ENCODE measurements at regions not wholly inside any gene's neighbourhood (a gene's known extent, or its start where the extent isn't known, plus 50 kb on each side); places are given as distances from the start of the nearest gene placed in this dataset.

DNA sequence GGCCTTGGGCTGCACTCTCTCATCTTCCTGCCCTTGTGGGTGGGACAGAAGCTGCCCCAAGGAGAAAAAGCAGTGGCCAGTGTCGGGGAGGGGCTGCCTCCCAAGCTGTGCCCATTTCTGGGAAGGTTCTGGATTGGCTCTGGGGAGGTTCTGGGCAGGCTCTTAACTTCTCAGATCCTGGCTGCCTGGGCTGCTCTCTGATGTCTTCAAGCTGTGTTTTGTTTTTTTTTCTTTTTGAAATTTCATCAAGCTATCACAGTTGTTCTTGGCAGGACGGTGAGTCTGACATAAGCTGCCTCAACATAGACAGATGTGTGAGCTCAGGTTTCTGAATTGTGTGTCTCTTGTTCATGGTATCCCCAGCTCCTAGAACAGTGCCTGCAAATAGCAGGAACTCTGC, 1032.0 kb downstream of the BRD1 start:
- Histone ChIP-seq H3K9me3 (ENCODE audit: severe bottlenecking) (no peaks in the 10 kb centered on the region), H3K4me3 (ENCODE audit: severe bottlenecking) (no peak overlapping the region), H3K4me1 (ENCODE audit: insufficient read depth, poor library complexity, severe bottlenecking) (no peaks in the 10 kb centered on the region), H3K36me3 (ENCODE audit: low read depth) (no peaks in the 10 kb centered on the region), H3K27me3 (ENCODE audit: insufficient read depth, poor library complexity, severe bottlenecking) (no peaks in the 10 kb centered on the region), H3K27ac (ENCODE audit: poor library complexity, severe bottlenecking) (no peak overlapping the region)
- DNase-seq (ENCODE audit: low spot score), result no peak
- TF ChIP-seq, protein P1, sequence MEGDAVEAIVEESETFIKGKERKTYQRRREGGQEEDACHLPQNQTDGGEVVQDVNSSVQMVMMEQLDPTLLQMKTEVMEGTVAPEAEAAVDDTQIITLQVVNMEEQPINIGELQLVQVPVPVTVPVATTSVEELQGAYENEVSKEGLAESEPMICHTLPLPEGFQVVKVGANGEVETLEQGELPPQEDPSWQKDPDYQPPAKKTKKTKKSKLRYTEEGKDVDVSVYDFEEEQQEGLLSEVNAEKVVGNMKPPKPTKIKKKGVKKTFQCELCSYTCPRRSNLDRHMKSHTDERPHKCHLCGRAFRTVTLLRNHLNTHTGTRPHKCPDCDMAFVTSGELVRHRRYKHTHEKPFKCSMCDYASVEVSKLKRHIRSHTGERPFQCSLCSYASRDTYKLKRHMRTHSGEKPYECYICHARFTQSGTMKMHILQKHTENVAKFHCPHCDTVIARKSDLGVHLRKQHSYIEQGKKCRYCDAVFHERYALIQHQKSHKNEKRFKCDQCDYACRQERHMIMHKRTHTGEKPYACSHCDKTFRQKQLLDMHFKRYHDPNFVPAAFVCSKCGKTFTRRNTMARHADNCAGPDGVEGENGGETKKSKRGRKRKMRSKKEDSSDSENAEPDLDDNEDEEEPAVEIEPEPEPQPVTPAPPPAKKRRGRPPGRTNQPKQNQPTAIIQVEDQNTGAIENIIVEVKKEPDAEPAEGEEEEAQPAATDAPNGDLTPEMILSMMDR (IDR thresholded peaks at IDR 0.05; ENCODE audit: poor library complexity, severe bottlenecking), result no peak
- no peak for ATAC-seq (ENCODE audit: low read depth)

DNA sequence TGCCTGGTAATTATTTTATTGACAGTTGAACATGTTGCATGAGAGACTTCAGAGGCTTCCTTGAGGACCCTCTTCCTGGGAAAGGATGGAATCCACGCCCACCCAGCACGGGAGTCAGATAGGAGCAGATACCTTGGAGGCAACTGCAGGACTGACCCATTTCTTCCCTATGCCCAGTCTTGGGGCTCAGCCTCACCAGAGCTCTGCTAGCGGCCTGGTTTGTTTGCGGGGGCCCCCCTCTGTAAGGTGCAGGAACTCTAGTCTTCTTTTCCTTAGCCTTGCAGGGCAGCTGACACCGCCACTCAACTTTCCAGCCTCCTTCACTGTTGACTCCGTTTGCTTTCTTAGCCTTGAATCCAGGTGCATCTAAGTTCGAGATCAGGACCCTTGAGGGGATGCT, 1032.8 kb downstream of the BRD1 start:
- Histone ChIP-seq H3K9me3 (ENCODE audit: severe bottlenecking) (no peaks in the 10 kb centered on the region), H3K36me3 (ENCODE audit: low read depth) (no peaks in the 10 kb centered on the region), H3K4me1 (ENCODE audit: insufficient read depth, poor library complexity, severe bottlenecking) (no peaks in the 10 kb centered on the region), H3K27ac (ENCODE audit: poor library complexity, severe bottlenecking) (no peak overlapping the region), H3K27me3 (ENCODE audit: insufficient read depth, poor library complexity, severe bottlenecking) (no peaks in the 10 kb centered on the region), H3K4me3 (ENCODE audit: severe bottlenecking) (no peak overlapping the region)
- TF ChIP-seq, protein P1 (IDR thresholded peaks at IDR 0.05; ENCODE audit: poor library complexity, severe bottlenecking), result no peak
- DNase-seq (ENCODE audit: low spot score) (no peak), ATAC-seq (ENCODE audit: low read depth) (no peak)

- no peak for DNase-seq (ENCODE audit: low spot score)
- Histone ChIP-seq H3K36me3 (ENCODE audit: low read depth) (no peaks in the 10 kb centered on the region), H3K4me3 (ENCODE audit: severe bottlenecking) (no peak overlapping the region), H3K4me1 (ENCODE audit: insufficient read depth, poor library complexity, severe bottlenecking) (no peaks in the 10 kb centered on the region), H3K9me3 (ENCODE audit: severe bottlenecking) (no peaks in the 10 kb centered on the region), H3K27ac (ENCODE audit: poor library complexity, severe bottlenecking) (no peak overlapping the region), H3K27me3 (ENCODE audit: insufficient read depth, poor library complexity, severe bottlenecking) (no peaks in the 10 kb centered on the region)
- TF ChIP-seq, protein P1 (IDR thresholded peaks at IDR 0.05; ENCODE audit: poor library complexity, severe bottlenecking), result no peak
- no peak for ATAC-seq (ENCODE audit: low read depth)
Observed at GRCh38 chr22:48793949-48794348, 1033.7 kb downstream of the BRD1 start.

DNA sequence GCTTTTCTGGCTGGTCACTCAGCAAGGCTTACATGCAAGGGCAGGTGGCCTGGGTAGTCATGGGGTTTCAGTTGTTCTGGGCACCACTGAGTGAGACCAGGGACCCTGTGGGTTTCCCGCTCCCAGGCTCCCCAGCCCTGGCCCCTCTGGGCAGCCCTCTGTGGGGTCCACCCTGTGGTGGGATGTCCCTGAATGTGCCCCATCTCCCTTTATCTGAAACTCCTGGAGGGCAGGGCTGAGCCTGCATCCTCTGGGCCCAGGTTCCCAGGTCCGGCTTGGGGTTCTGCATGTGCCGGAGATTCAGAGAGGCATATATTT, 1041.0 kb downstream of the BRD1 start:
- no peaks in the 10 kb centered on the region for H3K27me3 ChIP-seq (ENCODE audit: insufficient read depth, poor library complexity, severe bottlenecking)
- no peak for ATAC-seq (ENCODE audit: low read depth)
- no peak for DNase-seq (ENCODE audit: low spot score)

More for the DNA sequence above, 1041.0 kb downstream of the BRD1 start:
- H3K27ac ChIP-seq (ENCODE audit: poor library complexity, severe bottlenecking), result no peak overlapping the region
- H3K36me3 ChIP-seq (ENCODE audit: low read depth), result no peaks in the 10 kb centered on the region
- H3K9me3 ChIP-seq (ENCODE audit: severe bottlenecking), result no peaks in the 10 kb centered on the region
- H3K4me1 ChIP-seq (ENCODE audit: insufficient read depth, poor library complexity, severe bottlenecking), result no peaks in the 10 kb centered on the region
- no peak overlapping the region for H3K4me3 ChIP-seq (ENCODE audit: severe bottlenecking)
- TF ChIP-seq, protein P1 (IDR thresholded peaks at IDR 0.05; ENCODE audit: poor library complexity, severe bottlenecking), result no peak
